H1 (cell line): ENCODE measurements at regions not wholly inside any gene's neighbourhood (a gene's known extent, or its start where the extent isn't known, plus 50 kb on each side); places are given as distances from the start of the nearest gene placed in this dataset.

Experiments used
- CHD2 ChIP-seq: IDR thresholded peaks from 2 replicates; pipeline ENCODE4 v1.6.1; 2012; ENCODE audit warnings: low read length, improper control_type of control experiment
- EGR1 ChIP-seq: IDR thresholded peaks from 2 replicates; pipeline ENCODE4 v1.6.1; 2011; ENCODE audit warnings: low read depth, low read length, borderline replicate concordance
- EP300 ChIP-seq, 2 experiments: IDR thresholded peaks; 1 replicate in 1 of 2; 2 replicates in 1 of 2; pipeline ENCODE4 v1.6.1; 2011 to 2012; ENCODE audit warnings: low read depth in 2 of 2, low read length in 2 of 2, mild to moderate bottlenecking in 2 of 2, borderline replicate concordance in 1 of 2, inconsistent platforms in 1 of 2, moderate library complexity in 1 of 2
- HDAC2 ChIP-seq, 2 experiments: fragments of 300-600 bp in 1 of 2; sonication (generic) in 1 of 2; IDR thresholded peaks; 2 replicates each; pipeline ENCODE4 v1.6.1; 2011 to 2012; ENCODE audit warnings: low read depth in 2 of 2, low read length in 2 of 2, mild to moderate bottlenecking in 2 of 2, moderate library complexity in 2 of 2, borderline replicate concordance in 1 of 2, inconsistent platforms in 1 of 2
- HDAC6 ChIP-seq: IDR thresholded peaks from one replicate; pipeline ENCODE4 v1.7.1; 2012; ENCODE audit warnings: low read depth, mild to moderate bottlenecking, inconsistent platforms, low read length, moderate library complexity
- POLR2AphosphoS5 ChIP-seq: IDR thresholded peaks from 2 replicates; pipeline ENCODE4 v1.6.1; 2011; ENCODE audit warnings: low read depth, low read length
- SP4 ChIP-seq: IDR thresholded peaks from 2 replicates; pipeline ENCODE4 v1.6.1; 2012; ENCODE audit warnings: low read length, inconsistent platforms
- SRF ChIP-seq: IDR thresholded peaks from 2 replicates; pipeline ENCODE4 v1.6.1; 2011; ENCODE audit warnings: mild to moderate bottlenecking, low read depth, low read length, moderate library complexity
- TAF7 ChIP-seq: optimal IDR thresholded peaks from 2 replicates; pipeline ENCODE3; 2011; ENCODE audit warnings: low read depth, mild to moderate bottlenecking, inconsistent platforms, low read length, moderate library complexity, borderline replicate concordance
- TCF12 ChIP-seq: IDR thresholded peaks from 2 replicates; pipeline ENCODE4 v1.6.1; 2011; ENCODE audit warnings: low read depth, mild to moderate bottlenecking, low read length
- ZNF274 ChIP-seq: IDR thresholded peaks from 2 replicates; pipeline ENCODE4 v1.7.0; 2012; ENCODE audit warnings: low read length, borderline replicate concordance; ENCODE audit errors: extremely low read depth
- TF ChIP-seq, protein P1 (sequence below): IDR thresholded peaks from 2 replicates; pipeline ENCODE4 v1.6.1; 2012; ENCODE audit warnings: inconsistent platforms

DNA sequence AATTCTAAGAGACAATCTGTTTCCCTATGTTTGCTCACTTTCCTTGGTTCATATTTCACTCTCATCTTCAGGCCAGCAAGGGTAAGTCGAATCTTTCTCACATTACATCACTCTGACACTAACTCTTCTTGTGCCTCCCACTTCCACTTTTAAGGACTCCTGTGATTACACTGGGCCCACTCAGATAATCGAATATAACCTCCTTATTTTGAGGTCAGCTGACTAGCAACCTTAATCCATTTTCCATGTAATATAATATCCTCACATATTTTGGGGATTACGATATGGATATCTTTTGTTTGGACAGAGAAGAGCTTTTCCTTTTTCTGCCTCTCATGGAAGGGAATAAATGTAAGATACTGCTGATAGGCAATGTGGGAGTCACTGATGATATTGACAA is 2015.7 kb upstream of the LRRTM1 start (continued):
- no peak for TF ChIP-seq POLR2AphosphoS5
- no peak for TF ChIP-seq SRF
- TF ChIP-seq HDAC2 (IDR thresholded peaks at IDR 0.05; ENCODE audit: borderline replicate concordance in 1 of 2, low read depth in 2 of 2, low read length in 2 of 2): no peak
- TF ChIP-seq, protein P1, sequence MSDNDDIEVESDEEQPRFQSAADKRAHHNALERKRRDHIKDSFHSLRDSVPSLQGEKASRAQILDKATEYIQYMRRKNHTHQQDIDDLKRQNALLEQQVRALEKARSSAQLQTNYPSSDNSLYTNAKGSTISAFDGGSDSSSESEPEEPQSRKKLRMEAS: no peak
- TF ChIP-seq SP4: no peak
- TF ChIP-seq HDAC6: no peak
- no peak for TF ChIP-seq ZNF274
- TF ChIP-seq EP300 (IDR thresholded peaks at IDR 0.05; ENCODE audit: borderline replicate concordance in 1 of 2, low read depth in 2 of 2, low read length in 2 of 2): no peak
- no peak for TF ChIP-seq EGR1
- no peak for TF ChIP-seq TCF12
- no peak for TF ChIP-seq TAF7
- TF ChIP-seq CHD2: no peak
- TF ChIP-seq, all 59 proteins: peak for 0
